H1 (cell line): ENCODE measurements at regions not wholly inside any gene's neighbourhood (a gene's known extent, or its start where the extent isn't known, plus 50 kb on each side); places are given as distances from the start of the nearest gene placed in this dataset.
A peak's percentile ranks its signal among the peaks of the same experiment; 100 is the strongest.

Source experiments
- CTCF ChIA-PET: fragments of 300-600 bp; sonication (Branson Sonifier 250); formaldehyde crosslinking; loops from one replicate; lab custom pipeline; 2021; ENCODE audit not compliant: partially characterized antibody; lab: Charles Lee
- POLR2A ChIA-PET: fragments of 300-600 bp; sonication (Branson Sonifier 250); formaldehyde crosslinking; loops from one replicate; lab custom pipeline; 2021; ENCODE audit warnings: inconsistent platforms; ENCODE audit not compliant: partially characterized antibody; lab: Charles Lee
- DNase-seq, 2 experiments: peaks; one replicate each; pipeline versions ENCODE4 v3.0.0 to v3.0.0-alpha.2; 2010 to 2022; ENCODE audit warnings: low spot score in 2 of 2, low read depth in 1 of 2, mixed read lengths in 1 of 2
- FAIRE-seq: peaks from 2 replicates; lab custom pipeline; 2011; peaks lifted over from hg19 to GRCh38; lab: Jason Lieb, UNC
- H2AFZ ChIP-seq: 2 replicates; pipeline ENCODE4 v1.8.1; 2012; ENCODE audit warnings: low read length, inconsistent platforms
- H2AK5ac ChIP-seq: 2 replicates; pipeline ENCODE4 v1.6.1; 2013; ENCODE audit warnings: low read depth, low read length
- H2BK120ac ChIP-seq: replicated peaks from 2 replicates; pipeline ENCODE3; 2013; ENCODE audit warnings: low read depth, low read length, inconsistent platforms
- H2BK12ac ChIP-seq: 2 replicates; pipeline ENCODE4 v1.6.1; 2013; ENCODE audit warnings: low read depth, low read length
- H2BK15ac ChIP-seq: 2 replicates; pipeline ENCODE4 v1.6.1; 2013; ENCODE audit warnings: low read length
- H2BK20ac ChIP-seq: 2 replicates; pipeline ENCODE4 v1.6.1; 2013; ENCODE audit warnings: low read length
- H2BK5ac ChIP-seq: 2 replicates; pipeline ENCODE4 v1.6.1; 2013; ENCODE audit warnings: low read depth, low read length
- H3K14ac ChIP-seq: 2 replicates; pipeline ENCODE4 v1.6.1; 2013; ENCODE audit warnings: inconsistent platforms; ENCODE audit not compliant: insufficient read length
- H3K18ac ChIP-seq: 2 replicates; pipeline ENCODE4 v1.6.1; 2013; ENCODE audit warnings: low read length; ENCODE audit errors: extremely low read depth
- H3K23ac ChIP-seq: 2 replicates; pipeline ENCODE4 v1.6.1; 2013; ENCODE audit warnings: inconsistent platforms; ENCODE audit not compliant: insufficient read length
- H3K23me2 ChIP-seq: 2 replicates; pipeline ENCODE4 v1.6.1; 2013; ENCODE audit warnings: low read depth, low read length
- H3K27ac ChIP-seq: 2 replicates; pipeline ENCODE4 v1.6.1; 2011; ENCODE audit warnings: low read depth, low read length, inconsistent platforms
- H3K27me3 ChIP-seq, 4 experiments: replicated peaks in 1 of 4; 1 replicate in 1 of 4; 2 replicates in 3 of 4; pipeline versions ENCODE4 v1.6.1 to v1.8.1; 2011 to 2013; ENCODE audit warnings: low read length in 3 of 4, mild to moderate bottlenecking in 3 of 4, inconsistent platforms in 2 of 4, mixed read lengths in 2 of 4, moderate library complexity in 1 of 4; ENCODE audit not compliant: control insufficient read depth in 3 of 4, insufficient read depth in 3 of 4; ENCODE audit errors: extremely low read depth in 1 of 4
- H3K36me3 ChIP-seq, 4 experiments: 2 replicates each; pipeline versions ENCODE4 v1.6.1 to v1.8.1; 2011 to 2013; ENCODE audit warnings: mild to moderate bottlenecking in 4 of 4, low read length in 3 of 4, moderate library complexity in 2 of 4, control low read depth in 1 of 4, inconsistent platforms in 1 of 4; ENCODE audit not compliant: insufficient read depth in 4 of 4, control insufficient read depth in 2 of 4
- H3K4ac ChIP-seq: replicated peaks from 2 replicates; pipeline ENCODE3; 2013; ENCODE audit warnings: low read length, low read depth, mixed read lengths, inconsistent platforms; ENCODE audit not compliant: insufficient read length
- H3K4me1 ChIP-seq, 4 experiments: replicated peaks in 1 of 4; 1 replicate in 1 of 4; 2 replicates in 3 of 4; pipeline versions ENCODE4 v1.6.1 to v1.8.1; 2011 to 2013; ENCODE audit warnings: low read length in 3 of 4, inconsistent platforms in 2 of 4, mixed read lengths in 1 of 4; ENCODE audit not compliant: insufficient read depth in 4 of 4, control insufficient read depth in 3 of 4
- H3K4me2 ChIP-seq, 2 experiments: 2 replicates each; pipeline versions ENCODE4 v1.6.1 to v1.8.1; 2011 to 2013; ENCODE audit warnings: low read depth in 2 of 2, low read length in 2 of 2, control low read depth in 1 of 2, inconsistent platforms in 1 of 2, mild to moderate bottlenecking in 1 of 2; ENCODE audit not compliant: insufficient read depth in 1 of 2
- H3K4me3 ChIP-seq, 4 experiments: fragments of 200-600, 300-600 bp in 1 of 4; sonication (generic), shearing (Covaris generic), sonication (Bioruptor Twin) in 1 of 4; 2 replicates each; pipeline versions ENCODE4 v1.5.1 to v1.8.1; 2011 to 2016; ENCODE audit warnings: low read length in 4 of 4, low read depth in 3 of 4, control low read depth in 2 of 4, inconsistent platforms in 2 of 4, mild to moderate bottlenecking in 2 of 4, mixed read lengths in 1 of 4, moderate library complexity in 1 of 4; ENCODE audit not compliant: insufficient read depth in 2 of 4; ENCODE audit errors: extremely low read depth in 1 of 4
- H3K56ac ChIP-seq: replicated peaks from 2 replicates; pipeline ENCODE3; 2013; ENCODE audit warnings: low read depth, mild to moderate bottlenecking, mixed read lengths, low read length, inconsistent platforms; ENCODE audit not compliant: insufficient read length
- H3K79me1 ChIP-seq: 2 replicates; pipeline ENCODE4 v1.6.1; 2013; ENCODE audit warnings: low read depth, low read length, control low read depth
- H3K79me2 ChIP-seq, 2 experiments: 2 replicates each; pipeline versions ENCODE4 v1.6.1 to v1.8.1; 2012 to 2013; ENCODE audit warnings: low read length in 2 of 2, mild to moderate bottlenecking in 2 of 2, inconsistent platforms in 1 of 2; ENCODE audit not compliant: insufficient read depth in 2 of 2, control insufficient read depth in 1 of 2
- H3K9ac ChIP-seq, 4 experiments: replicated peaks in 1 of 4; 1 replicate in 1 of 4; 2 replicates in 3 of 4; pipeline versions ENCODE4 v1.6.1 to v1.8.1; 2011 to 2013; ENCODE audit warnings: low read depth in 3 of 4, low read length in 3 of 4, control low read depth in 2 of 4, mild to moderate bottlenecking in 2 of 4, moderate library complexity in 2 of 4, inconsistent platforms in 1 of 4; ENCODE audit errors: extremely low read depth in 1 of 4
- H3K9me3 ChIP-seq, 2 experiments: 2 replicates each; pipeline versions ENCODE4 v1.6.1 to v1.8.1; 2012 to 2013; ENCODE audit warnings: mild to moderate bottlenecking in 2 of 2, moderate library complexity in 2 of 2, control low read depth in 1 of 2, inconsistent platforms in 1 of 2, low read depth in 1 of 2, low read length in 1 of 2, mixed read lengths in 1 of 2; ENCODE audit not compliant: insufficient read depth in 2 of 2
- H4K20me1 ChIP-seq, 2 experiments: replicated peaks in 1 of 2; 2 replicates each; pipeline versions ENCODE3 to v1.8.1; 2011 to 2013; ENCODE audit warnings: inconsistent platforms in 2 of 2, low read length in 2 of 2, mild to moderate bottlenecking in 1 of 2; ENCODE audit not compliant: insufficient read depth in 2 of 2, control insufficient read depth in 1 of 2
- H4K5ac ChIP-seq: 2 replicates; pipeline ENCODE4 v1.6.1; 2013; ENCODE audit warnings: low read length, low read depth, mixed read lengths, inconsistent platforms; ENCODE audit not compliant: insufficient read length
- H4K8ac ChIP-seq: 2 replicates; pipeline ENCODE4 v1.8.0; 2013; ENCODE audit warnings: mild to moderate bottlenecking, moderate library complexity, low read length, inconsistent platforms; ENCODE audit not compliant: insufficient read depth; ENCODE audit errors: extremely low read depth
- H4K91ac ChIP-seq: replicated peaks from 2 replicates; pipeline ENCODE3; 2013; ENCODE audit warnings: low read length, mixed read lengths, inconsistent platforms; ENCODE audit not compliant: insufficient read length
- CHD1 ChIP-seq: IDR thresholded peaks from 2 replicates; pipeline ENCODE4 v1.6.1; 2012; ENCODE audit warnings: low read depth, low read length, improper control_type of control experiment
- CTBP2 ChIP-seq: IDR thresholded peaks from 2 replicates; pipeline ENCODE4 v1.7.0; 2011; ENCODE audit warnings: borderline replicate concordance, mild to moderate bottlenecking, moderate library complexity, mixed read lengths, low read length; ENCODE audit not compliant: insufficient read depth, insufficient read length
- JUND ChIP-seq: IDR thresholded peaks from 2 replicates; pipeline ENCODE4 v1.6.1; 2011; ENCODE audit warnings: mild to moderate bottlenecking, improper control_type of control experiment, low read length
- KDM1A ChIP-seq: fragments of 200-600, 300-600 bp; sonication (generic); IDR thresholded peaks from 2 replicates; pipeline ENCODE4 v1.7.1; 2016; ENCODE audit warnings: mild to moderate bottlenecking, low read length, borderline replicate concordance
- RNF2 ChIP-seq: fragments of 200-900, 300-1000 bp; sonication (generic); IDR thresholded peaks from 2 replicates; pipeline ENCODE4 v1.7.1; 2016; ENCODE audit warnings: borderline replicate concordance, low read depth, mild to moderate bottlenecking, antibody characterized with exemption, low read length; ENCODE audit not compliant: poor library complexity, severe bottlenecking; ENCODE audit errors: missing control alignments
- SP4 ChIP-seq: IDR thresholded peaks from 2 replicates; pipeline ENCODE4 v1.6.1; 2012; ENCODE audit warnings: low read length, inconsistent platforms
- WGBS, 2 experiments: shearing (Covaris generic) in 1 of 2; methylation state at CpG; one replicate each; pipeline versions ENCODE4 v1.1.6 to v1.1.7; 2013 to 2015; ENCODE audit warnings: low lambda C conversion rate in 2 of 2, mixed read lengths in 2 of 2, inconsistent platforms in 1 of 2, low coverage in 1 of 2, missing lambda C conversion rate in 1 of 2; ENCODE audit not compliant: insufficient replicate concordance in 2 of 2, insufficient coverage in 1 of 2, insufficient read length in 1 of 2; ENCODE audit errors: extremely low coverage in 1 of 2, missing lambda C conversion rate in 1 of 2; 5-methylcytosine and 5-hydroxymethylcytosine counted together
- TF ChIP-seq, protein P1 (sequence below): IDR thresholded peaks from 2 replicates; pipeline ENCODE4 v1.6.1; 2012; ENCODE audit warnings: inconsistent platforms
- TF ChIP-seq, protein P2 (sequence below), 3 experiments: IDR thresholded peaks; 1 replicate in 2 of 3; 2 replicates in 1 of 3; pipeline versions ENCODE4 v1.5.1 to v1.6.1; 2011; ENCODE audit warnings: low read length in 3 of 3, mild to moderate bottlenecking in 3 of 3, inconsistent platforms in 2 of 3, low read depth in 1 of 3, moderate library complexity in 1 of 3; ENCODE audit not compliant: insufficient read depth in 1 of 3; ENCODE audit errors: control extremely low read depth in 1 of 3

DNA sequence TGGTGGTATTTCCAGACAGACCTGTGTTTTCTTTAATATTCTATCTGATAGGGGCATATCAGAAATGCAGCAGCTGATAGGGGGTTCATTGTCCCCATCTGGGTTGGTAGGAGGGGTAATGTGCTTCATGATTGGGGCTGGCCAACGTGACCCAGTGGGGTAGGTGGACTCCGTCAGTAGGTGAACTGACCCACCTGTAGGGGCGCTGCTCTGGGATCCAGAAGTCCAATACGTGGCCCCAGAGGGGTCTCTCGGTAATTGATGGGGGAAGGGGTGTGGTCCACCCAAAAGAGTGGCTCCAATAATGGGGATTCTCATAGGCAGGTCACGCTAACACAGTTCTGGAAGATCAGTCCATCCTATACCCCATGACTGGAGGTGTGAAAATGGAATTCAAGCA, 112.0 kb downstream of the PRLHR start:
- FAIRE-seq: no peak
- WGBS, 2 experiments: 79% methylated on average over 6 of the region's 6 CpGs; no CpG with 5 or more reads in 1 of the 2 experiments

More for the DNA sequence above, 112.0 kb downstream of the PRLHR start:
- H3K27me3 ChIP-seq: no peaks in the 10 kb centered on the region
- CTCF ChIA-PET: interaction anchor here (0.6 to 1.2 kb wide), 2 partner anchors 17 to 169 kb away, joined by 3 to 4 read pairs; no protein-coding TSS in a partner anchor
- no peak overlapping the region for H4K91ac ChIP-seq
- no peak overlapping the region for H3K23ac ChIP-seq
- H3K23me2 ChIP-seq: peaks cover 5% of the 10 kb centered on the region; the same call in 1 of the 2 replicates
- H3K18ac ChIP-seq: no peak overlapping the region
- no peak overlapping the region for H2BK12ac ChIP-seq
- H3K4me3 ChIP-seq: no peak overlapping the region
- H3K56ac ChIP-seq: no peak overlapping the region
- no peak for DNase-seq
- no peak overlapping the region for H2AFZ ChIP-seq
- H3K4ac ChIP-seq: no peak overlapping the region
- H3K14ac ChIP-seq: no peak overlapping the region
- H2AK5ac ChIP-seq: no peak overlapping the region
- H2BK15ac ChIP-seq: no peak overlapping the region
- H3K9me3 ChIP-seq: peaks cover 0 to under 1% of the 10 kb centered on the region in 2 experiments; a peak in 1 of 4 replicates
- POLR2A ChIA-PET: no interaction called here
- H3K9ac ChIP-seq: no peak overlapping the region
- H2BK20ac ChIP-seq: no peak overlapping the region
- H3K4me1 ChIP-seq: no peaks in the 10 kb centered on the region
- H2BK5ac ChIP-seq: no peak overlapping the region
- no peak overlapping the region for H4K8ac ChIP-seq
- no peaks in the 10 kb centered on the region for H3K36me3 ChIP-seq
- H3K27ac ChIP-seq: no peak overlapping the region
- peaks cover 0 to 3% of the 10 kb centered on the region in 2 experiments; a peak in 1 of 4 replicates for H3K79me2 ChIP-seq
- peaks cover 0 to 4% of the 10 kb centered on the region in 2 experiments for H4K20me1 ChIP-seq
- H3K4me2 ChIP-seq: no peak overlapping the region
- no peak overlapping the region for H4K5ac ChIP-seq
- H3K79me1 ChIP-seq: no peaks in the 10 kb centered on the region; the same call in 1 of the 2 replicates
- H2BK120ac ChIP-seq: no peak overlapping the region
- TF ChIP-seq CTBP2 (no peak), SP4 (no peak), KDM1A (no peak), JUND (no peak), RNF2 (no peak), CHD1 (no peak)
- TF ChIP-seq, protein P1, sequence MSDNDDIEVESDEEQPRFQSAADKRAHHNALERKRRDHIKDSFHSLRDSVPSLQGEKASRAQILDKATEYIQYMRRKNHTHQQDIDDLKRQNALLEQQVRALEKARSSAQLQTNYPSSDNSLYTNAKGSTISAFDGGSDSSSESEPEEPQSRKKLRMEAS: no peak
- TF ChIP-seq, protein P2, sequence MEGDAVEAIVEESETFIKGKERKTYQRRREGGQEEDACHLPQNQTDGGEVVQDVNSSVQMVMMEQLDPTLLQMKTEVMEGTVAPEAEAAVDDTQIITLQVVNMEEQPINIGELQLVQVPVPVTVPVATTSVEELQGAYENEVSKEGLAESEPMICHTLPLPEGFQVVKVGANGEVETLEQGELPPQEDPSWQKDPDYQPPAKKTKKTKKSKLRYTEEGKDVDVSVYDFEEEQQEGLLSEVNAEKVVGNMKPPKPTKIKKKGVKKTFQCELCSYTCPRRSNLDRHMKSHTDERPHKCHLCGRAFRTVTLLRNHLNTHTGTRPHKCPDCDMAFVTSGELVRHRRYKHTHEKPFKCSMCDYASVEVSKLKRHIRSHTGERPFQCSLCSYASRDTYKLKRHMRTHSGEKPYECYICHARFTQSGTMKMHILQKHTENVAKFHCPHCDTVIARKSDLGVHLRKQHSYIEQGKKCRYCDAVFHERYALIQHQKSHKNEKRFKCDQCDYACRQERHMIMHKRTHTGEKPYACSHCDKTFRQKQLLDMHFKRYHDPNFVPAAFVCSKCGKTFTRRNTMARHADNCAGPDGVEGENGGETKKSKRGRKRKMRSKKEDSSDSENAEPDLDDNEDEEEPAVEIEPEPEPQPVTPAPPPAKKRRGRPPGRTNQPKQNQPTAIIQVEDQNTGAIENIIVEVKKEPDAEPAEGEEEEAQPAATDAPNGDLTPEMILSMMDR (IDR thresholded peaks at IDR 0.05; ENCODE audit: control extremely low read depth in 1 of 3, insufficient read depth in 1 of 3, low read depth in 1 of 3, low read length in 3 of 3): peak; percentile 7 to 36 (median 33); a peak in 2 of 4 replicates
